GM12878 (cell line): ENCODE measurements at regions not wholly inside any gene's neighbourhood (a gene's known extent, or its start where the extent isn't known, plus 50 kb on each side); places are given as distances from the start of the nearest gene placed in this dataset.

ENCODE experiments used
- HCFC1 ChIP-seq: fragments of 150-350 bp; IDR thresholded peaks from 2 replicates; pipeline ENCODE4 v1.6.1; 2014; ENCODE audit warnings: low read length
- MXI1 ChIP-seq: fragments of 150-350 bp; IDR thresholded peaks from 2 replicates; pipeline ENCODE4 v1.6.1; 2011; ENCODE audit warnings: low read depth, mild to moderate bottlenecking, inconsistent platforms, low read length, improper control_type of control experiment
- MYB ChIP-seq: fragments of 150-350 bp; IDR thresholded peaks from 2 replicates; pipeline ENCODE4 v1.6.1; 2014; ENCODE audit warnings: mild to moderate bottlenecking, low read depth, low read length, borderline replicate concordance
- POLR2A ChIP-seq: IDR thresholded peaks from 2 replicates; pipeline ENCODE4 v1.6.1; 2011; ENCODE audit warnings: low read depth, mild to moderate bottlenecking, low read length
- POLR2AphosphoS5 ChIP-seq: IDR thresholded peaks from 2 replicates; pipeline ENCODE4 v1.6.1; 2011; ENCODE audit warnings: mild to moderate bottlenecking, low read length, inconsistent platforms
- TBL1XR1 ChIP-seq: IDR thresholded peaks from 2 replicates; pipeline ENCODE4 v1.6.1; 2012; ENCODE audit warnings: low read depth, low read length, improper control_type of control experiment
- TF ChIP-seq, protein P1 (sequence below): fragments of 150-350 bp; IDR thresholded peaks from 2 replicates; pipeline ENCODE4 v1.6.1; 2016; ENCODE audit warnings: low read depth, low read length
- TF ChIP-seq, protein P2 (sequence below), 3 experiments: IDR thresholded peaks in 2 of 3; conservative IDR thresholded peaks in 1 of 3; 2 replicates each; pipeline ENCODE4 v1.5.1; 2011; ENCODE audit warnings: low read depth in 3 of 3, low read length in 3 of 3, mild to moderate bottlenecking in 3 of 3, control low read depth in 2 of 3, moderate library complexity in 2 of 3, inconsistent platforms in 1 of 3, mixed read lengths in 1 of 3; ENCODE audit not compliant: control insufficient read depth in 2 of 3, insufficient read depth in 1 of 3; ENCODE audit errors: extremely low read depth in 1 of 3
- TF ChIP-seq, protein P3 (sequence below): fragments of 450-650 bp; IDR thresholded peaks from 2 replicates; pipeline ENCODE4 v1.6.1; 2017; ENCODE audit warnings: mild to moderate bottlenecking, low read depth, inconsistent platforms; ENCODE audit not compliant: poor library complexity, severe bottlenecking

DNA sequence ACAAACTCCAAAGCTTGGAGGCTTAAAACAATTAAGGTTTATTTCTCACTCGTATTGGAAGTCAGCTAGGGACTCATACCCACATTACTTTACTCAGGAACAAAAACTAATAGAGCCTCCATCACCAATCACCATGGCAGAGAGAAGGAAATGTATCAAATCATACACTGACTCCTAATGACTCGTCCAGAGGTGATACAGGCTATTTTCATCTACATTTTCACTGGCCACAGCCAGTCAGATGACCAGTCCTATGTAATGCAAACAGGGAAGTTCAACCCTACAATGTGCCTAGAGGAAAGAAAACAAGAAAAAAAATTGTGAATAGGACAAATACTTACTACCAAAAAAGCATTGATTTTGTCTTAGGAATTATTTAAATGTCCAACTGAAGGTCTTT lies 110.3 kb downstream of the SEC16B start:
- TF ChIP-seq, protein P1, sequence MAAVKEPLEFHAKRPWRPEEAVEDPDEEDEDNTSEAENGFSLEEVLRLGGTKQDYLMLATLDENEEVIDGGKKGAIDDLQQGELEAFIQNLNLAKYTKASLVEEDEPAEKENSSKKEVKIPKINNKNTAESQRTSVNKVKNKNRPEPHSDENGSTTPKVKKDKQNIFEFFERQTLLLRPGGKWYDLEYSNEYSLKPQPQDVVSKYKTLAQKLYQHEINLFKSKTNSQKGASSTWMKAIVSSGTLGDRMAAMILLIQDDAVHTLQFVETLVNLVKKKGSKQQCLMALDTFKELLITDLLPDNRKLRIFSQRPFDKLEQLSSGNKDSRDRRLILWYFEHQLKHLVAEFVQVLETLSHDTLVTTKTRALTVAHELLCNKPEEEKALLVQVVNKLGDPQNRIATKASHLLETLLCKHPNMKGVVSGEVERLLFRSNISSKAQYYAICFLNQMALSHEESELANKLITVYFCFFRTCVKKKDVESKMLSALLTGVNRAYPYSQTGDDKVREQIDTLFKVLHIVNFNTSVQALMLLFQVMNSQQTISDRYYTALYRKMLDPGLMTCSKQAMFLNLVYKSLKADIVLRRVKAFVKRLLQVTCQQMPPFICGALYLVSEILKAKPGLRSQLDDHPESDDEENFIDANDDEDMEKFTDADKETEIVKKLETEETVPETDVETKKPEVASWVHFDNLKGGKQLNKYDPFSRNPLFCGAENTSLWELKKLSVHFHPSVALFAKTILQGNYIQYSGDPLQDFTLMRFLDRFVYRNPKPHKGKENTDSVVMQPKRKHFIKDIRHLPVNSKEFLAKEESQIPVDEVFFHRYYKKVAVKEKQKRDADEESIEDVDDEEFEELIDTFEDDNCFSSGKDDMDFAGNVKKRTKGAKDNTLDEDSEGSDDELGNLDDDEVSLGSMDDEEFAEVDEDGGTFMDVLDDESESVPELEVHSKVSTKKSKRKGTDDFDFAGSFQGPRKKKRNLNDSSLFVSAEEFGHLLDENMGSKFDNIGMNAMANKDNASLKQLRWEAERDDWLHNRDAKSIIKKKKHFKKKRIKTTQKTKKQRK: no peak
- no peak for TF ChIP-seq POLR2A
- TF ChIP-seq, protein P2, sequence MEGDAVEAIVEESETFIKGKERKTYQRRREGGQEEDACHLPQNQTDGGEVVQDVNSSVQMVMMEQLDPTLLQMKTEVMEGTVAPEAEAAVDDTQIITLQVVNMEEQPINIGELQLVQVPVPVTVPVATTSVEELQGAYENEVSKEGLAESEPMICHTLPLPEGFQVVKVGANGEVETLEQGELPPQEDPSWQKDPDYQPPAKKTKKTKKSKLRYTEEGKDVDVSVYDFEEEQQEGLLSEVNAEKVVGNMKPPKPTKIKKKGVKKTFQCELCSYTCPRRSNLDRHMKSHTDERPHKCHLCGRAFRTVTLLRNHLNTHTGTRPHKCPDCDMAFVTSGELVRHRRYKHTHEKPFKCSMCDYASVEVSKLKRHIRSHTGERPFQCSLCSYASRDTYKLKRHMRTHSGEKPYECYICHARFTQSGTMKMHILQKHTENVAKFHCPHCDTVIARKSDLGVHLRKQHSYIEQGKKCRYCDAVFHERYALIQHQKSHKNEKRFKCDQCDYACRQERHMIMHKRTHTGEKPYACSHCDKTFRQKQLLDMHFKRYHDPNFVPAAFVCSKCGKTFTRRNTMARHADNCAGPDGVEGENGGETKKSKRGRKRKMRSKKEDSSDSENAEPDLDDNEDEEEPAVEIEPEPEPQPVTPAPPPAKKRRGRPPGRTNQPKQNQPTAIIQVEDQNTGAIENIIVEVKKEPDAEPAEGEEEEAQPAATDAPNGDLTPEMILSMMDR (IDR thresholded peaks at IDR 0.05 in 2 of 3, conservative IDR thresholded peaks at IDR 0.05 in 1 of 3; ENCODE audit: control insufficient read depth in 2 of 3, extremely low read depth in 1 of 3, insufficient read depth in 1 of 3, low read depth in 3 of 3, low read length in 3 of 3): no peak
- no peak for TF ChIP-seq HCFC1
- TF ChIP-seq, protein P3, sequence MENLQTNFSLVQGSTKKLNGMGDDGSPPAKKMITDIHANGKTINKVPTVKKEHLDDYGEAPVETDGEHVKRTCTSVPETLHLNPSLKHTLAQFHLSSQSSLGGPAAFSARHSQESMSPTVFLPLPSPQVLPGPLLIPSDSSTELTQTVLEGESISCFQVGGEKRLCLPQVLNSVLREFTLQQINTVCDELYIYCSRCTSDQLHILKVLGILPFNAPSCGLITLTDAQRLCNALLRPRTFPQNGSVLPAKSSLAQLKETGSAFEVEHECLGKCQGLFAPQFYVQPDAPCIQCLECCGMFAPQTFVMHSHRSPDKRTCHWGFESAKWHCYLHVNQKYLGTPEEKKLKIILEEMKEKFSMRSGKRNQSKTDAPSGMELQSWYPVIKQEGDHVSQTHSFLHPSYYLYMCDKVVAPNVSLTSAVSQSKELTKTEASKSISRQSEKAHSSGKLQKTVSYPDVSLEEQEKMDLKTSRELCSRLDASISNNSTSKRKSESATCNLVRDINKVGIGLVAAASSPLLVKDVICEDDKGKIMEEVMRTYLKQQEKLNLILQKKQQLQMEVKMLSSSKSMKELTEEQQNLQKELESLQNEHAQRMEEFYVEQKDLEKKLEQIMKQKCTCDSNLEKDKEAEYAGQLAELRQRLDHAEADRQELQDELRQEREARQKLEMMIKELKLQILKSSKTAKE: no peak
- TF ChIP-seq MYB: no peak
- TF ChIP-seq MXI1: no peak
- no peak for TF ChIP-seq TBL1XR1
- TF ChIP-seq POLR2AphosphoS5: no peak
